HepG2 (cell line): ENCODE measurements at regions not wholly inside any gene's neighbourhood (a gene's known extent, or its start where the extent isn't known, plus 50 kb on each side); places are given as distances from the start of the nearest gene placed in this dataset.

Experiments
- ATAC-seq: fragments of 200-7000 bp; cut with Tn5 transposase; 3 replicates; pipeline ENCODE4 v1.9.1; 2020; ENCODE audit warnings: mild to moderate bottlenecking, moderate library complexity
- BruUV-seq: library from RNA; stranded (reverse); fragments of 400-500 nt; replicated peaks from 2 replicates; lab custom pipeline; 2021; lab: Mats Ljungman, UMichigan
- CTCF ChIA-PET: fragments of 300-600 bp; formaldehyde crosslinking; extraction: SDS; loops from one replicate; lab custom pipeline; 2021; ENCODE audit warnings: low total read pairs, inconsistent platforms, low intra/inter-chr PET ratio; lab: Yijun Ruan, JAX
- POLR2A ChIA-PET: fragments of 350-600 bp; sonication (Branson Sonifier 250); formaldehyde crosslinking; loops from one replicate; lab custom pipeline; 2020; ENCODE audit warnings: antibody characterized with exemption, inconsistent platforms; lab: Yijun Ruan, JAX
- DNase-seq: peaks from one replicate; pipeline ENCODE4 v3.0.0-alpha.2; 2015; ENCODE audit warnings: low spot score
- FAIRE-seq: peaks from 3 replicates; lab custom pipeline; 2011; peaks lifted over from hg19 to GRCh38; lab: Jason Lieb, UNC
- H2AFZ ChIP-seq: one replicate; pipeline ENCODE4 v1.6.1; 2011; ENCODE audit warnings: low read length, inconsistent platforms
- H3K27ac ChIP-seq: fragments of 300-600 bp; 3 replicates; pipeline ENCODE4 v1.8.0; 2011; ENCODE audit warnings: mixed run types, mild to moderate bottlenecking, mixed read lengths, low read length, inconsistent platforms; ENCODE audit not compliant: insufficient read depth; ENCODE audit errors: extremely low read length
- H3K27me3 ChIP-seq, 2 experiments: fragments of 200-600 bp in 1 of 2; 2 replicates in 1 of 2; 3 replicates in 1 of 2; pipeline versions ENCODE4 v1.6.0 to v1.8.0; 2011; ENCODE audit warnings: low read length in 2 of 2, mild to moderate bottlenecking in 2 of 2, moderate library complexity in 2 of 2, inconsistent platforms in 1 of 2; ENCODE audit not compliant: insufficient read depth in 2 of 2, control insufficient read depth in 1 of 2
- H3K36me3 ChIP-seq, 2 experiments: fragments of 200-600 bp in 1 of 2; replicated peaks in 1 of 2; 2 replicates in 1 of 2; 3 replicates in 1 of 2; pipeline versions ENCODE4 v1.5.1 to v1.8.0; 2011; ENCODE audit warnings: low read length in 2 of 2, inconsistent platforms in 1 of 2; ENCODE audit not compliant: insufficient read depth in 2 of 2, control insufficient read depth in 1 of 2
- H3K4me1 ChIP-seq: 2 replicates; pipeline ENCODE4 v1.5.1; 2012; ENCODE audit warnings: low read length, inconsistent platforms; ENCODE audit not compliant: insufficient read depth
- H3K4me2 ChIP-seq: 2 replicates; pipeline ENCODE4 v1.6.0; 2011; ENCODE audit warnings: low read depth, low read length, inconsistent platforms
- H3K4me3 ChIP-seq, 3 experiments: fragments of 200-600 bp in 1 of 3; sonication (generic), shearing (Covaris generic) in 1 of 3; replicated peaks in 1 of 3; 2 replicates each; pipeline ENCODE4 v1.5.1; 2011 to 2016; ENCODE audit warnings: low read length in 3 of 3, inconsistent platforms in 2 of 3, low read depth in 2 of 3, mild to moderate bottlenecking in 2 of 3, control low read depth in 1 of 3, mixed read lengths in 1 of 3; ENCODE audit not compliant: insufficient read depth in 1 of 3
- H3K79me2 ChIP-seq: one replicate; pipeline ENCODE4 v1.6.1; 2011; ENCODE audit warnings: low read length, inconsistent platforms; ENCODE audit not compliant: insufficient read depth
- H3K9ac ChIP-seq: 2 replicates; pipeline ENCODE4 v1.6.0; 2011; ENCODE audit warnings: mild to moderate bottlenecking, low read depth, low read length, inconsistent platforms; ENCODE audit not compliant: insufficient read depth
- H3K9me3 ChIP-seq: 2 replicates; pipeline ENCODE4 v1.5.1; 2012; ENCODE audit warnings: mild to moderate bottlenecking, low read length
- H4K20me1 ChIP-seq: 2 replicates; pipeline ENCODE4 v1.6.0; 2011; ENCODE audit warnings: inconsistent platforms, mild to moderate bottlenecking, low read length, moderate library complexity; ENCODE audit not compliant: insufficient read depth
- AHR ChIP-seq: IDR thresholded peaks from 2 replicates; pipeline ENCODE4 v1.6.1; 2018; ENCODE audit warnings: missing genetic modification reagents, missing compliant biosample characterization
- ATF2 ChIP-seq: sonication (generic); formaldehyde crosslinking; IDR thresholded peaks from 2 replicates; pipeline ENCODE4 v1.4.0; 2020; ENCODE audit warnings: missing genetic modification reagents
- GABPB1 ChIP-seq: IDR thresholded peaks from 2 replicates; pipeline ENCODE4 v1.6.1; 2016; ENCODE audit warnings: mild to moderate bottlenecking, missing genetic modification reagents, moderate library complexity, missing compliant biosample characterization
- KAT8 ChIP-seq: IDR thresholded peaks from 2 replicates; pipeline ENCODE4 v1.6.1; 2016; ENCODE audit warnings: missing genetic modification reagents, missing compliant biosample characterization
- MNT ChIP-seq: fragments of 450-650 bp; IDR thresholded peaks from 2 replicates; pipeline ENCODE4 v1.6.1; 2016
- NFE2L1 ChIP-seq: sonication (generic); formaldehyde crosslinking; IDR thresholded peaks from 2 replicates; pipeline ENCODE4 v1.4.0; 2020; ENCODE audit warnings: missing genetic modification reagents, mild to moderate bottlenecking, borderline replicate concordance
- PHB2 ChIP-seq: fragments of 450-650 bp; IDR thresholded peaks from 2 replicates; pipeline ENCODE4 v1.6.1; 2018; ENCODE audit not compliant: partially characterized antibody
- POGK ChIP-seq: sonication (generic); formaldehyde crosslinking; conservative IDR thresholded peaks from 2 replicates; pipeline ENCODE4 v1.8.0; 2022; ENCODE audit warnings: mild to moderate bottlenecking, moderate library complexity, missing genetic modification reagents
- PRDM4 ChIP-seq: sonication (generic); formaldehyde crosslinking; IDR thresholded peaks from 2 replicates; pipeline ENCODE4 v1.9.0; 2021; ENCODE audit warnings: missing genetic modification reagents, borderline replicate concordance
- TAF15 ChIP-seq: fragments of 200-400 bp; formaldehyde crosslinking; IDR thresholded peaks from one replicate; pipeline ENCODE4 v1.6.1; 2018; ENCODE audit warnings: mild to moderate bottlenecking, low read depth, low read length; ENCODE audit not compliant: poor library complexity, severe bottlenecking
- TFAP4 ChIP-seq: sonication (generic); IDR thresholded peaks from 2 replicates; pipeline ENCODE4 v1.6.1; 2016; ENCODE audit warnings: low read depth, borderline replicate concordance
- ZMAT5 ChIP-seq: sonication (generic); formaldehyde crosslinking; IDR thresholded peaks from 2 replicates; pipeline ENCODE4 v1.5.0; 2020; ENCODE audit warnings: mild to moderate bottlenecking, low read depth, missing genetic modification reagents, borderline replicate concordance
- ZNF326 ChIP-seq: sonication (generic); formaldehyde crosslinking; IDR thresholded peaks from 2 replicates; pipeline ENCODE4 v1.4.0; 2020; ENCODE audit warnings: missing genetic modification reagents, borderline replicate concordance
- ZNF792 ChIP-seq: IDR thresholded peaks from 2 replicates; pipeline ENCODE4 v1.6.1; 2016
- WGBS: methylation state at CpG from one replicate; pipeline ENCODE4 v1.1.6; 2017; ENCODE audit warnings: low lambda C conversion rate; 5-methylcytosine and 5-hydroxymethylcytosine counted together
- in situ Hi-C: cut with HindIII; loops from 2 replicates; pipeline ENCODE4 v1.10.0; 2017; ENCODE audit warnings: low pct_unique_long_range_greater_than_20kb; ENCODE audit not compliant: extremely low pct_ligation_motif_present
- intact Hi-C: fragments of 100-400 bp; cut with micrococcal nuclease; formaldehyde crosslinking; loops from one replicate; pipeline ENCODE4 v1.10.0; 2022; ENCODE audit not compliant: unreplicated experiment

GRCh38 chr12:92995258-92995903 lies 66.3 kb upstream of the EEA1 start (continued):
- TF ChIP-seq POGK (CRISPR knock-in tag), result no peak
- no peak for TF ChIP-seq AHR
- TF ChIP-seq ZNF326 (CRISPR knock-in tag), result no peak
- no peak for TF ChIP-seq PRDM4 (CRISPR knock-in tag)

- Histone ChIP-seq H3K4me2 (no peak overlapping the region), H3K27me3 (no peaks in the 10 kb centered on the region), H3K9me3 (no peaks in the 10 kb centered on the region), H4K20me1 (no peaks in the 10 kb centered on the region), H2AFZ (no peak overlapping the region), H3K9ac (no peak overlapping the region), H3K4me1 (peaks cover 32% of the 10 kb centered on the region), H3K79me2 (no peaks in the 10 kb centered on the region), H3K36me3 (no peaks in the 10 kb centered on the region), H3K4me3 (no peak overlapping the region), H3K27ac (no peak overlapping the region)
- in situ Hi-C loops, result no loop called here
- WGBS, result 91% methylated on average over 5 of the region's 5 CpGs
- DNase-seq (no peak), ATAC-seq (no peak), FAIRE-seq (no peak)
- CTCF ChIA-PET, result no interaction called here
- no TSS peak for BruUV-seq
- intact Hi-C loops, result no loop called here
- POLR2A ChIA-PET, result no interaction called here
- TF ChIP-seq ZNF792 (no peak), KAT8 (no peak), ZMAT5 (CRISPR knock-in tag) (no peak), TAF15 (no peak), ATF2 (no peak), GABPB1 (CRISPR knock-in tag) (no peak), TFAP4 (no peak), PHB2 (no peak), MNT (no peak), NFE2L1 (CRISPR knock-in tag) (no peak)
Observed at GRCh38 chr12:93000026-93000425, 70.9 kb upstream of the EEA1 start.
